ENCODE measurements at regions not wholly inside any gene's neighbourhood (a gene's known extent, or its start where the extent isn't known, plus 50 kb on each side); places are given as distances from the start of the nearest gene placed in this dataset.

DNA sequence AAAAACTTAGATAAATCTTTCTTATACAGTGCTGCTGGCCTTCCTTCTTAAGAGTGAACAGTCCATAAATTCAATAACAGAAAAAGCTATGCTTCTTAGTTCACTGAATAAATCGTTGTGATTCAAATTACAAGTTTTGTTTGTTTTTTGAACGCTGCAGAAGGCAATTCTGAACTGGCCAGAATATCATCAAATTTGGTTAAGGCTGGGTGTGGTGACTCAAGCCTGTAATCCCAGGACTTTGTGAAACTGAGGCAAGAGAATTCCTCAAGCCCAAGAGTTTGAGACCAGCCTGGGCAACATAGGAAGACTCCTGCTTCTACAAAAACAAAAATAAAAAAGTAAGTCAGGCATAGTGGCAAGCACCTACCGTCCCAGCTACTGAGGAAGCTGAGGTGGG, 111.2 kb upstream of the SLC39A10 start:
- no peak for TF ChIP-seq POLR2A (IDR thresholded peaks at IDR 0.05)
- TF ChIP-seq, protein P1, sequence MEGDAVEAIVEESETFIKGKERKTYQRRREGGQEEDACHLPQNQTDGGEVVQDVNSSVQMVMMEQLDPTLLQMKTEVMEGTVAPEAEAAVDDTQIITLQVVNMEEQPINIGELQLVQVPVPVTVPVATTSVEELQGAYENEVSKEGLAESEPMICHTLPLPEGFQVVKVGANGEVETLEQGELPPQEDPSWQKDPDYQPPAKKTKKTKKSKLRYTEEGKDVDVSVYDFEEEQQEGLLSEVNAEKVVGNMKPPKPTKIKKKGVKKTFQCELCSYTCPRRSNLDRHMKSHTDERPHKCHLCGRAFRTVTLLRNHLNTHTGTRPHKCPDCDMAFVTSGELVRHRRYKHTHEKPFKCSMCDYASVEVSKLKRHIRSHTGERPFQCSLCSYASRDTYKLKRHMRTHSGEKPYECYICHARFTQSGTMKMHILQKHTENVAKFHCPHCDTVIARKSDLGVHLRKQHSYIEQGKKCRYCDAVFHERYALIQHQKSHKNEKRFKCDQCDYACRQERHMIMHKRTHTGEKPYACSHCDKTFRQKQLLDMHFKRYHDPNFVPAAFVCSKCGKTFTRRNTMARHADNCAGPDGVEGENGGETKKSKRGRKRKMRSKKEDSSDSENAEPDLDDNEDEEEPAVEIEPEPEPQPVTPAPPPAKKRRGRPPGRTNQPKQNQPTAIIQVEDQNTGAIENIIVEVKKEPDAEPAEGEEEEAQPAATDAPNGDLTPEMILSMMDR (IDR thresholded peaks at IDR 0.05) = no peak

Measured in lower leg skin (tissue), 3 donors.